Skeletal muscle tissue (tissue), 3 donors: ENCODE measurements at regions not wholly inside any gene's neighbourhood (a gene's known extent, or its start where the extent isn't known, plus 50 kb on each side); places are given as distances from the start of the nearest gene placed in this dataset.

ENCODE experiments used
- H3K27ac ChIP-seq: one replicate; pipeline ENCODE4 v1.7.0; 2013; ENCODE audit warnings: mild to moderate bottlenecking, low read depth, low read length, inconsistent platforms
- H3K27me3 ChIP-seq, 3 donors: one replicate each; pipeline ENCODE4 v1.7.0; 2013; ENCODE audit warnings: low read length in 3 of 3; ENCODE audit not compliant: control insufficient read depth in 3 of 3, insufficient read depth in 3 of 3
- H3K36me3 ChIP-seq, 3 donors: one replicate each; pipeline ENCODE4 v1.7.0; 2013; ENCODE audit warnings: low read length in 3 of 3; ENCODE audit not compliant: control insufficient read depth in 3 of 3, insufficient read depth in 3 of 3
- H3K4me1 ChIP-seq, 3 donors: one replicate each; pipeline ENCODE4 v1.7.0; 2013; ENCODE audit warnings: low read length in 3 of 3, mild to moderate bottlenecking in 3 of 3; ENCODE audit not compliant: control insufficient read depth in 3 of 3, insufficient read depth in 3 of 3
- H3K4me3 ChIP-seq, 3 donors: one replicate each; pipeline ENCODE4 v1.7.0; 2013; ENCODE audit warnings: low read length in 3 of 3
- H3K9ac ChIP-seq, 3 donors: one replicate each; pipeline ENCODE4 v1.7.0; 2013; ENCODE audit warnings: low read length in 3 of 3, mild to moderate bottlenecking in 3 of 3, moderate library complexity in 2 of 3, low read depth in 1 of 3
- H3K9me3 ChIP-seq, 3 donors: one replicate each; pipeline ENCODE4 v1.7.0; 2013; ENCODE audit warnings: low read length in 3 of 3; ENCODE audit not compliant: control insufficient read depth in 3 of 3
- donor health status: Osteomylitis.

DNA sequence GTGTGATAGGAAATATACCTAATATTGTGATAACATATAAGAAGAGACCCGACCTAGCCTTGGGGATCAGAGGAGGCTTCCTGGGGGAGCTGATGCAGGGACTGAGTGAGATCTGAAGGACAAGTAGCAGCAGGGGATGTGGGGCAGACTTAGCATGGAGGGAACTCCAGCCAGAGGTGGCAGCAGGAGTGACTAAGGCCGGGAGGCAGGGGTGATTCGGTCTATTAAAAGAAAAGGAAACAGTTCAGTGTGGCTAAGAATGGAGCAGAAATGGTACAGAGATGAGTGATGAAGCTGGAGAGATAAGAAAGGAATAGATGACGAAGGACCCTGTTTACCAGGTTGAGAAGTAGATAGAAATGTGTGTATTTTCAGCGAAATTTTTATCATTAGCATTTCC is 408.8 kb downstream of the ENC1 start:
- Histone ChIP-seq H3K9me3 (no peaks in the 10 kb centered on the region), H3K4me3 (no peak overlapping the region), H3K27ac (no peak overlapping the region), H3K4me1 (peaks cover 0 to 5% (median 0%) of the 10 kb centered on the region in 3 donors), H3K36me3 (no peaks in the 10 kb centered on the region), H3K9ac (no peak overlapping the region), H3K27me3 (no peaks in the 10 kb centered on the region)

DNA sequence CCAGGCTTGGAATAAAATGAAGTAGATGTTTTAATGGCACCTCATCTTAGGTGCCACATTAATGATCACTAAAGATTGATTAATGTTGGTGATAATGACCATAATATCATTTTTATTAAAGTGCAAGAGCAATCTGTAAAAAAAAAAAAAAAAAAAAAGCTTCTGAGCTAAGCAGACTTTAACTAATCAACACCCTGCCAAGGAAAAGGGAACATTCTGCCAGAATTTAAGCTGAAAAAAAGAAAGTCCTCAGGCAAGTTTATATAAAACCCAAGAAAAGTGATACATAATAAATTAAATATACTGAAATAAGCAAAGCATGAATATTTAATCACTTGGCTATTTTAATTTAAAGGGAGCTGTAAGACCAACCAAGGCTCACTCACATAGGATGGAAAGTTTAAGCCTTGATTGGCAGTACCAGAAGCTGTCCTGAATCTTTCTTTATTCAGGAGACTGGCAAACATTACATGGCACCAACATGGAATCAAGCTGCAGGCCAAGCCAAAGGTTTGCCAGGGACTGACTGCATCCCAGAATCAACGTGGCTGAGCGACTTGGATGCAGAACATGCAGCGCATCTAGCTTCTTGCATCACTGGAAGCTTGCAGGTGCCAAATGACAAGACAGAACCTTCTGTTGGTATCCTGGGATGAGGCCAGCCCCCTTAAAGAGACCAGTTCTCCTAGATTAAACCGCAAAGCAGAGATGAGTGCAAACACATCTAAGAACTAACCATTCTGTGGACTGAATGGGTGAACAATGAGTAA is 413.6 kb downstream of the ENC1 start:
- Histone ChIP-seq H3K36me3 (no peaks in the 10 kb centered on the region), H3K27me3 (no peaks in the 10 kb centered on the region), H3K4me1 (peaks cover 0 to 5% (median 0%) of the 10 kb centered on the region in 3 donors), H3K9ac (no peak overlapping the region), H3K9me3 (no peaks in the 10 kb centered on the region), H3K4me3 (no peak overlapping the region), H3K27ac (no peak overlapping the region)

DNA sequence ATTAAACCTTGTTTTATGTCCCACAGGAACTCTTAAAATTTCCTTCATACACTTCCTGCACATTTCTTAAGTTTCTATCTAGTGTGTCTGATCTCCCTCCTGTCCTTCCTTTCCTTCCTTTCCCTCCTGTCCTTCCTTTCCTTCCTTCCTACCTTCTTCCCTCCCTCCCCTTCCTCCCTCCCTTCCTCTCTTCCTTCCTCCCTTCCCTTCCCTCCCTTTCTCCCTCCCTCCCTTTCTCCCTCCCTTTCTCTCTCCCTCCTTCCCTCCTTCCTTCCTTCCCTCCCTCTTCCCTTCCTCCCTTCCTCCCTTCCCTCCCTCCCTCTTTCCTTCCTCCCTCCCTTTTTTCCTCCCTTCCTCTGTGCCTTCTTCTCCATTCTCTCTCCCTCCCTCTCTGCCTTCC is 414.9 kb downstream of the ENC1 start:
- Histone ChIP-seq H3K27me3 (no peaks in the 10 kb centered on the region), H3K27ac (no peak overlapping the region), H3K9me3 (no peaks in the 10 kb centered on the region), H3K4me1 (peaks cover 0 to 5% (median 0%) of the 10 kb centered on the region in 3 donors), H3K36me3 (no peaks in the 10 kb centered on the region), H3K9ac (no peak overlapping the region), H3K4me3 (no peak overlapping the region)

DNA sequence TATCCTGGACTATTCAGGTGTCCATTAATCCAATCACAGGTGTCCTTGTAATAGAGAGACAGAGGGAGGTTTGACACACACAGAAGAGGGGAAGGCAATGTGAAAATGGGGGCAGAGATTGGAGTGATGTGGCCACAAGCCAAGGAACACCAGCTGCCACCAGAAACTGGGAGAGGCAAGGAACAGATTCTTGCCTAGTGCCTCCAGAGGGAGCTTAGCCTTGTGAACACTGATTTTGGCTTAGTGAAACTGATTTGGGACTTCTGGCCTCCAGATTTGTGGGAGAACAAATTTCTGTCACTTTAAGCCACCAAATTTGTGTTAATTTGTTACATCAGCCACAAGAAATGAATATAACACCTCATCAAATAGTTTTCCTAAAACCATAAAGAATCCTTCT is 416.2 kb downstream of the ENC1 start:
- H3K36me3 ChIP-seq: no peaks in the 10 kb centered on the region
- no peaks in the 10 kb centered on the region for H3K27me3 ChIP-seq
- peaks cover 0 to 5% (median 0%) of the 10 kb centered on the region in 3 donors for H3K4me1 ChIP-seq
- no peak overlapping the region for H3K9ac ChIP-seq
- H3K9me3 ChIP-seq: no peaks in the 10 kb centered on the region
- no peak overlapping the region for H3K27ac ChIP-seq
- no peak overlapping the region for H3K4me3 ChIP-seq

DNA sequence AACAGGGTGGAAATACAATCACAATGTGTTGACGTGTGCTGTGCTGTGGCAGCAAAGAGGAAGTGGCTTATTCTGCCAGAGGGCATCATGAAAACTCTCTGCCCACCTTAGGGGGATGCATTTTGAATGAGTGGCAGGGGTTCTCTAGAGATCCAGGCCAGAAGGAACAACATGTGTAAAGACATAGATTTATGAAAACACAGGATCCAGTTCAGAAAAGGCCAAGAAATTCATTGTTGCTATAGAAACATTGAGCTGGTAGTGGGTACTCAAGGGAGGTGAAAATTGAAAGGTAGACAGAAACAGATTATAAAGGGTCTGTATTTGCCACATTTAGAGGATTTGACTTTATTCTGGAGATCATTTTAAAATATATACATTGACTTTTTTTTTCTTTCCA is 417.7 kb downstream of the ENC1 start:
- Histone ChIP-seq H3K27ac (no peak overlapping the region), H3K9ac (no peak overlapping the region), H3K9me3 (no peaks in the 10 kb centered on the region), H3K4me3 (no peak overlapping the region), H3K27me3 (no peaks in the 10 kb centered on the region), H3K36me3 (no peaks in the 10 kb centered on the region), H3K4me1 (peaks cover 0 to 5% (median 0%) of the 10 kb centered on the region in 3 donors)

DNA sequence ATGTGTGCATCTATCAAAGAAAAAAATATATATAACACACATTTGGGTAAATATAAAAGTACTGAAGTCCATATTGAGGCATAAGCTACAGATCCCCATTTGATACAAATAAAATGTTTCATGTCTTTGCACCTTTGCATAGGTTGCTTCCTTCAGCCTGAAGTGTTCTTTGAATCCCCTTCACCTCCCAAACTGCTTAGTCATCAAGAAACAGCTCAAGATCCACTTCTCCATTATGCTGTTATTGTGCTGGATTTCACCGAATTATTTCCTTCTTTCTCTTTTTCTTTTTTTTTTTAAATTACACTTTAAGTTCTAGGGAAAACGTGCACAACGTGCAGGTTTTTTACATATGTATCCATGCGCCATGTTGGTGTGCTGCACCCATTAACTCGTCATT is 419.1 kb downstream of the ENC1 start:
- Histone ChIP-seq H3K9me3 (no peaks in the 10 kb centered on the region), H3K4me1 (no peaks in the 10 kb centered on the region), H3K27me3 (no peaks in the 10 kb centered on the region), H3K36me3 (no peaks in the 10 kb centered on the region), H3K9ac (no peak overlapping the region), H3K4me3 (no peak overlapping the region), H3K27ac (no peak overlapping the region)

DNA sequence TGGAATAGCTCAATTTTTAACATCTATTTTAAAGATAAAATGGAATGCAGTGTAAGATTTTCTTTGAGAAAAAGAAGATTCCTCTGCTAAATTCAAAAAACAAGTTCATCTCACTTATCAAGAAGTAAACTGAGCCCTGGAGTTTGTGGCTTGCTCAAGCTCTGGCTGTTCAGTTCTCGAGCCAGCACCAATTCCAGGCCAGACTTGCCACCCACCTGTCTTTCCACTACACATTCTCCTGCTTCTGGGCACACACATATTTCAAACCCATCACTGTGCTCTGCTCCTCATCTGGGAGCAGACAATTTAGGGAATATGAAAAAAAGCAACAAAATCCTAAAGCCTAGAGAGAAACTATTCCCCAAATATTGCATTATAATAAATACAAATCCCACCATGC is 424.5 kb downstream of the ENC1 start:
- Histone ChIP-seq H3K9ac (no peak overlapping the region), H3K4me1 (peaks cover 0 to 3% (median 0%) of the 10 kb centered on the region in 3 donors), H3K27ac (no peak overlapping the region), H3K27me3 (no peaks in the 10 kb centered on the region), H3K9me3 (no peaks in the 10 kb centered on the region), H3K4me3 (no peak overlapping the region), H3K36me3 (no peaks in the 10 kb centered on the region)

DNA sequence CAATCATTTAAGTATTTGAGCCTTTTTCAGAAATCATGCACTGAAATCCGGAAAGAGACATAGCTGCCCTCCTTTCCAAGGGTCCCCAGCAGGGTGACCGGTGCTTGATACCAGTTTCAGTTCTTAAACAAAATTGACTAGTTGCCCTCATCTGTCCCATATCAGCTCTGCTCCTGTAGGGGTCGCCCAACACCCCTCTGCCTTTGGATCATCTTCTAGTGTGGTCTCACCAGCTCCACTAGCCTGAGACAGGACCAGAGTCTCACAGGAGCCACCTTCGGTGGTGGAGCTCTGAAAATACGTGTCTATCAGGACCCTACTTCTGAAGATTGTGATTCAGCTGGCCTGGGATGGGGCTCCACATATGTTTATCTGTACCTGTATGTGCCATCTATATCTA is 428.2 kb downstream of the ENC1 start:
- Histone ChIP-seq H3K36me3 (no peaks in the 10 kb centered on the region), H3K27ac (no peak overlapping the region), H3K27me3 (no peaks in the 10 kb centered on the region), H3K4me3 (no peak overlapping the region), H3K9ac (no peak overlapping the region), H3K9me3 (no peaks in the 10 kb centered on the region), H3K4me1 (peaks cover 0 to 3% (median 0%) of the 10 kb centered on the region in 3 donors)

DNA sequence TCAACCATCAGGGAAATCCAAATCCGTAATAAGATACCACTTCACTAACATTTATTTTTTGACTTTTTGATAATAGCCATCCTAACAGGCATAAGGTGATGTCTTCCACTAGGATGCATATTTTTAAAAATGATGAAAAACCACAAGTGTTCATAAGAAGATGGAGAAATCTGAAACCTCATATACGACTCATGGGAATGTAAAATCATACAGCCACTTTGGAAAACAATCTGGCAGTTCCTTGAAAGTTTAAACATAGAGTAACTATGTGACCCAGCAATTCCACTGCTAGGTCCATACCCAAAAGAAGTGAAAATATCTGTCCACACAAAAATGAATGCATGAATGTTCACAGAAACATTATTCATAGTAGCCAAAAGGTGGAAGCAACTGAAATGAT is 431.0 kb downstream of the ENC1 start:
- peaks cover 6 to 10% (median 10%) of the 10 kb centered on the region in 3 donors for H3K4me1 ChIP-seq
- no peak overlapping the region for H3K4me3 ChIP-seq

DNA sequence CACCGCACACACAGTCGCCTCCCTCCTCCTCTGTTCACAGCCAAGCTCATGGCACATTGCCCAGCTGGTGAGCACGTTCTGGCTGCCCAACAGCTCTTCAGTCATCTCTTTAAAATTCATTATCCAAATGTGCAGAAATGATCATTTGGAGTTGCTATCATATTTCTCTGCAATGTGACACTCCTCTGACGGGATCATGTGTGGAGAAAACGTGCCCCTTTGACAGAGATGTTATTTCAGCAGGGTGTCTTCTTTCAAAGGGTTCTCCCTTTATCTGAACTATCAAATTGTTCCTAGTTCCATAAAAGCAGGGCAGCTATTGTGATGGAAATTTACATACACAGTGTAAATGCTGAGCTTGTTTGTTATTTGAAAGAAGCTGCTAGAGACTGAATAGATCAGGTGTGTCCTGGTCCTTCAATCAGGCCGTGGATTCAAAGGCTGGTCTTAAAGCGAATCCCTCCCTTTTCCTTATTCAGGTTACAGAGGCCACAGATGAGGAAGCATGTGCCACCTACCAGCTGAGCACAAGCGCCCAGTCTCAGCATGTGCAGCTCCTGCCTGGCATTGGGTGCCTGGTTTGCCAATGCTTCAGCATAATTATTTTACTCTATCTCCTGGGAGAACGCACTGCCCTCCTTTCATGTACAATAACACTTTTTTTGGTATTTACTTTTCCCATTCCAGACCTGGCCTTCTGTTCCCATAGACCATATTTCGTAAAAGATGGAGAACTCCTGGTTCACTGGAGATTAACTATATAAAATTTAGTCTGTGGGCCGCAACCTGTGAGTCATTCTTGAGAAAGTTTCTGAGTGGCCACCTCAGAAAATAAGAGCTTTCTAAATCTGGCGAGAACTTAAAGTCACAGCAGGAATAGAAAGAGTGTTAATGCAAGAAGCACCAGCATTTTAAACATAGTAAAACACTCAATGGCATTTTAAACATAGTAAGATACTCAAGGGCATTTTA is 433.7 kb downstream of the ENC1 start:
- Histone ChIP-seq H3K9ac (no peak overlapping the region), H3K4me1 (peaks cover 7 to 12% (median 8%) of the 10 kb centered on the region in 3 donors), H3K27ac (no peak overlapping the region), H3K27me3 (no peaks in the 10 kb centered on the region), H3K9me3 (no peaks in the 10 kb centered on the region), H3K36me3 (no peaks in the 10 kb centered on the region), H3K4me3 (no peak overlapping the region)

More for the DNA sequence above, 431.0 kb downstream of the ENC1 start:
- Histone ChIP-seq H3K9ac (no peak overlapping the region), H3K27ac (no peak overlapping the region), H3K9me3 (no peaks in the 10 kb centered on the region), H3K36me3 (no peaks in the 10 kb centered on the region), H3K27me3 (no peaks in the 10 kb centered on the region)
